OCI-M1 (cell line): ENCODE measurements at regions not wholly inside any gene's neighbourhood (a gene's known extent, or its start where the extent isn't known, plus 50 kb on each side); places are given as distances from the start of the nearest gene placed in this dataset.

ENCODE experiments used
- DNase-seq: peaks from one replicate; lab custom pipeline; 2025; lab: John Stamatoyannopoulos, UW

DNA sequence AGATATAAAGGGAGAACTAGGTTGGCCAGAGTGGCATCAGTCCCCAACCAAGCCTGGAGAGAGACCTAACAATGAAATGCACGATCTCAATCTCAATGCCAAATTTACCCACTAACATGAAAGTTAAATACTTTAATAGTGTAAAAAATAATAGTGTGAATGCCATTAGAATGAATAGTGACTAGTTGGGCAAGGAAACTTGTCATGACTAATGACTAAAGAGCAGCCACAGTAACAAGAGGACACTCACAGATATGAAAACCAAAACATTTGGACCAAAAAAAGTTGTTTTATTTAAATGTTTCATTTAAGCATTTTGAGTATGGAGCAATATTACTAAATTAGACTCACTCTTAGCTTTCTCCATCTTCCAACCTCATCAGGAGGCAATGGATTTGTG is 1853.8 kb downstream of the EFNA5 start:
- no peak for DNase-seq

DNA sequence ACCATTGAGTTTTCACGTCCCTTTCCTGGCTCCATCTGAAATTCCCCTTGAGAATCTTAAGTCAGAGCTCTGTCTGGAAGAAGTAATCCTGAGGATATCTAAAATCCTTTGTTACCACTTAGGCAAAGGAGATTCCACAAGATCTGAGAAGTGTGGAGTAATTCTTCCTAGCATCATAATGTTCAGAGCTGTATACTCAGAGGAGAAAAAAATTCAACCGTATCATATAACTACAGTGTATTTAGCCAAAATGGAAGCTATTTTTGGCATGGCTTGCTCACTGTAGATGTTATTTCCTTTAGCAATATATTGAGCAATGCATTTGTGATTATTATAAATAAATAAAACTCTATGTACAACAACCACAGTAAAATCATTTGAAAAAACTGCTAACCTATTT is 1858.4 kb downstream of the EFNA5 start:
- DNase-seq = no peak

DNA sequence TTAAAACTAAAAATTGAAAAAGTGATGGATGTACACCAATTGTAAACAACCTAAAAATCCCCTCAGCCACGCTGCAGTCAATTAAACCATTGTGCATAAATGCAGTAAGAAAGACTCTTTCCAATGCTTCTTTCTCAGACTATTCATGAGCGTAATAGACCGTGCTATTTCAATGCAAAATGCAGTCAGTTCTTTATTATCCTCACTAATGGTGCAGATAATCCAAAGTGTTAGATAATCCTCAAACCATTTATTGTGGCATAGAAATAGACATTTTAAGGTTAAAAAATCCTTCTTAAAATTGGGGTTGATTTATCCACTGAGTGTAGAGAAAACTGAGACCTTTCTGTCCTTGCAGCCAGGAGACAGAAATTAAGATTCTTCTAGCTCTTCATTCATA is 1862.8 kb downstream of the EFNA5 start:
- DNase-seq = no peak

DNA sequence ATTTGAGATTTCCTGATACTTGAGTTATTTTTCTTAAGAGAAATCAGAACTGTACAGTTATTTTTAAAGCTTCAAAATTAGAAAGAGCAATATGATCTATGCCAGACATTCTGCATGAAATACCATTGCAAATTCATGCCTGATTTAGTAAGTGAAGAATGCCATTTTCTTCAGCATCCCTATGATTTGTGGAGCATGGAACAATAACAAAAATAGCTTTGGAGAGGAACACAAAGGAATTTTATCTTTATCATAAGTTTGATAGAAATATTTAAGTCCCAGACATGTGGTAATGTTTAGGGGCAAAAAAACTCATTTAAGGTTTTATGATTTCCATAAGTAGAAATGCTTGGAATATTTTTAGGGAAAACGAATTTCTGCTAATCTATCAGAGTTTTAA is 1863.4 kb downstream of the EFNA5 start:
- DNase-seq = no peak

DNA sequence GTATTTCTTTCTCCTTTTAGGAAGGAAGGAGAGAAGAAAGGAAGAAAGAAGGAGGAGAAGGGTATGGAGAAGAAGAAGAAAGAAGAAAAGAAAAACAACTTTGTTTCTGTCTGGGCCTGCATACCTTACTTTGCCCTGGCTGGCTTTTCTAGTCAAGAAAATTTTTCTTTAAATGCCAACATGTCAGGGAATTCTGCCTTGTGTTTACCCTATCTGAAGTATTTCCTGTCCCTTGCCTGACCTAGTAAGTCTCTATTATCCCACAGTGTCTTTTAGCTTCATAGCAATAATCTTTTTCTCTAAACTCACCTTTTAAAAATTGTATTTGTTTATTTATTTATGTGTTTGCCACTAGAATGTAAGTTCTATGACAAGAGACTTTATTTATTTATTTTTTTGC is 1864.1 kb downstream of the EFNA5 start:
- DNase-seq = no peak

DNA sequence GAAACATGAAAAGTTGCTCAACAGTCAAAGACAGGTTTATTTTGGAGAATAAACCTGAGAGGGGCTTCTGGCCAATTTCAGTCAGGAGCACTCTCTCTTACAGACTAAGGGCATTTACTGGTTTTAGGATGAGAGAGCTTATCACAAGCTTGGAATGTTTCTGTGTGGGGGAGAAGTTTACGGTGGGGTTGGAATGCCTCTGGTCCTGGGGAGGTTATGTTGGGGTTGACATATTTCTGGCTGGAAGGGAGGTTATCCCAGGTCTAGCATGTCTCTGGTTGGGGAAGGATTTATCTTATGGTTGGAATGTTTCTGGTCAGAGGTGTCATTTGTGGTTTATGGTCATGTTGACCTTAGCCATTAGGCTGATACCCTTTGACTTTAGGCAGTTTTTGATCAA is 1867.3 kb downstream of the EFNA5 start:
- DNase-seq = no peak

DNA sequence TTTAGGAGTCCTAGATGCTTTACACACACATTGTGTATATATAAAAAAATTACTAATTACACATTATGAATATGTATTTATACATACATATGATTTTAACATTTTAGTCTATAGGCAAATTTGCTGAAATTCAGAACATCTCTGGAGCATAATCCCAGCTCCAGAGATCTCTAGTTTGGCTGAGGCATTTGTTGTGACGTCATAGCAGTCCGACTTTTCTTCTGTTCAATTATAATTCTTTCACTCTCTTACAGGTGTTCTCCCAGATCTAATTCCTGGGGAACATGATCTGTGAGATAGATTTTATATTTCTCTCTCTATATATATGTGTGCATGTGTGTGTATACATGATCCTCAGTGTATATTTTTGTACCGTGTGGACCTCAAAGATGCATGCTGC is 1876.2 kb downstream of the EFNA5 start:
- DNase-seq = no peak

DNA sequence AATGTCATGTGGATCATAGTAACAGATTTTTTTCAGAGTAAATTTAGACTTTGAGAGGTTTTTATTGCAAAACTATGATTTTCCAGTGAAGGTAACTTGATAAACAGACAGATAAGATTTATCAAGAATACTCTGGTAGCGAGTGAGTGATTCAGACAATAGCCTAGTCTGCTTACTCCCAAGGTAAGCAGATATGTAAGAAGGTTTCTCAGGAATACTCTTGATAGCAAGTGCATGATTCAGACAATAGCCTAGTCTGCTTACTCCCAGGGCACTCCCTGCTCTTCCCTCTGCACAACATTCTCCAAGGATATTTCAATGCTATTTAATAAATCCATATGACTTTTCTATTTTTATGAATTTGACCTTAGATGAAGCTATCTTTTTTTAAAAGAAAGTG is 1881.5 kb downstream of the EFNA5 start:
- DNase-seq = no peak

DNA sequence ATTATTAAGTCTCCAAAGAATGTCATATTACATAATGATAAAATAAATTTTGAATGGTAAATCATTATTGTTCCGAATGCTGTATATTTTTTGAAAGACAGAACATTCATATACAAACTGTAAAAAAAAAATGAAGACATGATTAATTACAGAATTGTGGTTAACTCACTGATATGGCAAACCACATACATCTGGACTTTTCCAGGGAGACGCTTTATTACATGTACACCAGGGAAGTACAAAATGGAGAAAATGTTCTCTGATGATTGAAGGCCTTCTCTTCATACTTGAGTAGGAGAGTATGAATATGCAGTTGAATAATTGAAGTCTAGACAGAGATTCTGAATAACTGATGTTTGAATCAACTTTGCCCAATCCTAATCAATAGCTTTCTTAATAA is 1886.9 kb downstream of the EFNA5 start:
- no peak for DNase-seq

DNA sequence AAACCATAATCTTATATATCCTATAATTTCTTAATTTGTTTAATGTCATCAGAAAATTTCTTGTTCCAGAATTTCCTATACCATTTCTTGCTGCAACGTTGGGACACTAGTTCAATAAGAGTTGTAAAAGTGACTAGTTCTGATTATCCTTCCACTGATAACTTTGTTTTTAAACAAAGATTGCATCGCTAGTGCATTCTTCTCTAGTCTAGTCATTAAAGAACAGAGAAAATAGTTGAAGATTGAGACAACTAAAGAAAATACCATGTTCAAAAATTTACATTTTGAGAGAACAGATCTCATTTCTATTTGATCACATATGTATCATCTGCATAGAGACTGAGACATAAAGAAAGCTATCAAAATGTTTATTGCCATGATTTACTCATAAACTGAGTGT is 1888.2 kb downstream of the EFNA5 start:
- DNase-seq = no peak

DNA sequence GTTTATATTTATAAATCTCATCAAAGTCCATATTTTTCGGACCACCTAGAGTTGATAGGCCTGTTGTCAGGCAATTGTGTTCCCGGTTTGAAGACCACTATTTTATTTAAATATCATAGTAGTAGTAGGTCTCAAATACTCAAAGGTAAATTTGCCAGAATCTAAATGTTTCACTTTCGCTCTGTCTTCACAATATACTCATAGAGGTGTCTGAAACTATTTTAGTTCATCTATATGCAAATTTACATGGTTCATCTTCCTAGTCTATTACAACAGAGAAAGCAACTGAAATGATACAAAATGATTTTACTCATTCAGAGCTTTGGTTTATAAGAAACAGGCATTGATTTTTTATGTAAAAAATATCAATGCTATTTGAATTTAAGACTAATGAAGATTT is 1897.5 kb downstream of the EFNA5 start:
- DNase-seq = no peak

DNA sequence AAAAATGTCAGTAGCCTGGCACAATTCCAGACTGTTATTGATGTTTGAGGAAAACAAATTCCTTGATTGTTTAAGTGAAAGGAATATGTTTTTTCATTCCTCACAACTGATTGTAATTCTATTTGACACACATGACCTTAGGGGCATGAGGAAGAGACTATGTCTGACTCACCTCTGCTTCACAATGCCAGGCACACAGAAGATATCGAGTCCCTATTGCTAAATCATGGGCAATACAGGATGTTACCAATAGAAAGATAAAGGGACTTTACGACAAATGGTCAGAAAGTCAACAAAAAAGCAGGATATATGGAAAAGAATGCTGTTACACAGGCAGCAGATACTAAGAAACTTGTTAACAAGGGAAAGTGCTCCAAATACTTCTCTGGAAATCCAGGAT is 1903.5 kb downstream of the EFNA5 start:
- no peak for DNase-seq

DNA sequence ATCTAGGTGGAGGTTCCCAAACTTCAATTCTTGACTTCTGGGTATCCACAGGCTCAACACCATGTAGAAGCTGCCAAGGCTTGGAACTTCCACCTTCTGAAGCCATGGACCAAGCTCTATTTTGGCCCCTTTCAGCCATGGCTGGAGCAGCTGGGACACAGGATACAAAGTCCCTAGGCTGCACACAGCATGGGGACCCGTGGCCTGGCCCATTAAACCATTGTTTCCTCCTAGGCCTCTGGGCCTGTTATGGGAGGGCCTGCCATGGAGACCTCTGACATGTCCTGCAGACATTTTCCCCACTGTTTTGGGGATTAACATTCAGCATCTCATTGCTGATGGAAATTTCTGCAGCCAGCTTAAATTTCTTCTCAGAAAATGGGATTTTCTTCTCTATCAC is 1908.0 kb downstream of the EFNA5 start:
- no peak for DNase-seq

DNA sequence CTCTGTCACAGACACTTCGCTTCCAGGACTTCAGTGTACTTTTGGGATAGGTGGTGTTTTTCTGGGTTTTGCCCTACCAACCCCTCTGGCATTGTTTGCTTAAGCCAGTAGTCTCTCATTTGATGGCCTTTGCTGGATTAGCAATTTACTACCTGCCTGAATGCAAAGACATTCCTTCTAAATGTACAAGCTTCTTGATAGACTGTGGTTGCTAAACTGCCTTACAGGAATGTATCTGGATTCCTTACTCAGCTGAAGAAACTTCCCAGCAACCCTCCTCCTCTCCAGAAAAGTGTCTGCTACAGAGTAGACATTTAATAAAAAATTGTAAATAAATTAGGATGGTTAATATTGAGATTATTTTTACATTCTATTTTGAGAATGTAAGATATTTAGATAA is 1916.7 kb downstream of the EFNA5 start:
- DNase-seq = no peak

DNA sequence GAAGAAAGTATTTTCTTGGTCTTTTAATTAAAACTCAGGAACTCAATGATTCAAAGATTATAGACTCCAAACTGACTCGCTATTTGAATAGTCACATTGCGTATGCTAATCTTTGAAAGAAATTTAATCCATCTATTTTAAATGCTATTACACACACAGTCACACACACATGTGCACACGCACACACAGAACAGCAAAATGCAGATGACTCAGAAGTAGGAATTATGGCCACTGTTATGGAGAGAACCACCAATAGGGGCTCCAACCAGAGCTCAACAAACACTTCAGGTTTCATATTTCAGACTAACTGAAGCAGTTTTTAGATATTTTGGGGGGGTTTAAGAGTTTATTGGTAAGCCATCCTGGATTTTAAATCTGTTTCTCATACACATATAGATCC is 1917.9 kb downstream of the EFNA5 start:
- DNase-seq = peak; percentile 8

DNA sequence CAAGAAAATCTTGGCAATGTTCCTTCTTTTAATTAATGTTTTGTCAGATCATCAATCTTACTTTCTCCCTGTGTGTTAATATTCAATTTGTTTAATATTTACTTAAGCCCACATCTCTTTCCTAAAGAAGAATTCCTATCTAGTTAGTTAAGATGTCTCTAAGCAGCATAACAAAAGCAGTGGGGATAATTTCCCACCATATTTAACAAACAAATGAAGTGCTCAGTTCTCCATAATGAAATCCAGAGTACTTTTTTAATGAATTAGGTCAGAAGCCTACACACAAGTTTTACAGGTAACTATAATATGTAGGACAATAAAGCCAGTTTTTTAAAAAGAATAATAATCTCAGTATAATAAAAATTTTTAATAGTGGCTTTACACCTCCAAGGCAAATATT is 1918.8 kb downstream of the EFNA5 start:
- DNase-seq = no peak

DNA sequence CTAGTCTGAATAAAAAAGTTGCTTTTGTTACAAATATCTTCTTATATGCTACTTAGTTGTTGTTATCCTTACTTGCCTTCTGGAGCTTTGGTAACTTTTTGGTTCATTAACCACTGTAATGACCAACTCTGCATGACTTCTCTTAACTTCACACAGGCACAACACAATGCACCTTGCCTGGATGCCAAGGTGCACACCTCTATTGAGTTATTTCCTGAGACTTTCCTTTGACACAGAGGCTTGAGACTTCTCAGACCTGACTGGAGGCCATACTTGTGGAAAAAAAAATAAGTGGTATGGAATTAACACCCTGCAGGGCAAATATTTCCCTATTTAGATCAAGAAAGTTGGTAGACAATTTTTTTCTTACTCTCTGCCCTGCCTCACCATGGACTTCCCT is 1925.6 kb downstream of the EFNA5 start:
- no peak for DNase-seq

DNA sequence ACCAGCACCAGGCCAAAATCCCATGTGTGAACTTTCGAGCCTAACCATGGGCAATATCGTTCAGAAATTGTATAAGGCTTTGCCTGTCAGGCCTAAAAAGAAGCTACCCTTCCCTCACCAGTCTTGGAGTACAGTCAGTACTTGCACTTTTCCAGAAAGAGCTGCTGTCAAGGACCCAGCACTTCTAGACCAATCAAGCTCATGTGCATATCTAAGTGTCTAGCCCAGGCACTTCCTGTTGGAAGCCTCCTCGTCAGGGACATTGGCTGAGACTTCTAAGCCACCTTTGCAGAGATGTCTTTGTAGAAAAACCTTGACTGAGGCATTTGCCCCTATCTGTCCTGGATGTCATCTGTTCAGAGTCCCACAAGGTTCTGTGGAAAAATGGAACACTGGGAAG is 1930.5 kb downstream of the EFNA5 start:
- no peak for DNase-seq

DNA sequence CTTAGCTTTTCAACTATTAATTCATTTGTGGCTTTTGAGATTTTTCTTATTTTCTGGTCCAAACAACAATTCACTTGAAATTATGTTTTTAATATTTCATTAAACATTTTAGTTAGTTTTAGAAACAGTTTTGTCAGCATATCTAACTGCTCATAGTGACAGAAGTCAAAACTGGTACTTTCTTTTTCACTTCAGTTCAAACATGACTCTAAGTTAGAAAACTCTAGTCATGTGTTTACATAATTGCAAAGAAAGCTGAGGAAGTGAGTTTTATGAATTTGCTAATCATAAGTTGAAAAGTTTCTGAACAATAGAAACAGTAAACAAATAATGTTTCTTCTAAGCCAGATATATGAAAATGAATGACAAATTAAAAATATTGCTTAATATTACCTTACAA is 1931.0 kb downstream of the EFNA5 start:
- peak; percentile 13 for DNase-seq

DNA sequence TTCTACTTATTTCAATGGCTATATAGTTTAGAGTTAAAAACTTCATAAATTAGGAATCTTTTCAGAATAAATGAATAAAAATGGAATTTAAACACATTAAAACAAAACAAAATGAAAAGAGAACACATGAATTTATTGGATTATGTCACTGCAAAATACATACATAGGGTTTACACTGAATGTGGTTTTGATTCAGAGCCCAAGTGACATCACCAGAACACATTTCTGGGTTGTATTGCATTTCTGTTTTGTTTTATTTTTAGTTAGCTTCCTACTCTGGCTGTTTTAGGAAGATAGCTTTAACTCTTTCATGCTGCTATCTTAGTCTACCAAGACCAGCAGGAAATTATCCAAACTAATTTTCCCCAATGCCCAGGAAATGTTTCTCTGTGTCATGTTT is 1935.0 kb downstream of the EFNA5 start:
- peak; percentile 42 for DNase-seq

DNA sequence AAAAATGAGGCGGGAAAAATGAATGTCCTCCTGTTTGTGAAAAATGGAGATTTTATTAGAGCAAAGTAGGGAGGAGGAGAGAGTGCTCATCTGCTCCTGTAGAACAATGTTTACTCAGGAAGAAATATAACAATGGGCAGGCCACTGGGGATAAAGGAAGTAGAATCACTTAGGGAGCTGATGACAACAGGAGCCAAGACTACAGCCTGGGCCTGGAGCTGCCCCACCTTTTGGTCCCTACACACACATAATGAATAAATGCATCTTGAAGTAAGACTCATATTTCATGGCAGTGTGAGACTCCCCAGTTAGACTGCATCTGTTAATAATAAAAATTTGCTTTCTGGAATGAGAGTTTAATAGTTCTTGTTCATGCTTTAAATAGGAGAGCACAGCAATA is 1939.8 kb downstream of the EFNA5 start:
- no peak for DNase-seq

DNA sequence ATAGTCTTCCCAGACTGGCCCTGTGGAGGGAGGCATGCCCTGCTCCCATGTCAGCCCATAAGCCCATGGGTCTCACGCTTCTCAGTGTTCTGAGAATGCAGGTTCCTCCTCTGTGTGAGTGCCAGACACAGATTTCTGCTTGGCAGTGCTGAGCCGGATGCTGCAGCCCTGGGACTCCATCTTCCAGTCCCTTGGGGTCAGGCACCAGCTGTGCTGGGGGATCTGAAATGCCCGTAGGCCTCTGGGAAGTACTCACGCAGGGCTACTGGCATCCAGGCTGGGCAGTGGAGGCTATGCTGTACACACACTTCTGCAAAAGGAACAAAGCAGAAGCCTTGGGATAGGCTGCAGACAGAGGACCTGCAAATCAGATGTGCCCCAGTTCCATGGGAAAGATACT is 1944.6 kb downstream of the EFNA5 start:
- no peak for DNase-seq

DNA sequence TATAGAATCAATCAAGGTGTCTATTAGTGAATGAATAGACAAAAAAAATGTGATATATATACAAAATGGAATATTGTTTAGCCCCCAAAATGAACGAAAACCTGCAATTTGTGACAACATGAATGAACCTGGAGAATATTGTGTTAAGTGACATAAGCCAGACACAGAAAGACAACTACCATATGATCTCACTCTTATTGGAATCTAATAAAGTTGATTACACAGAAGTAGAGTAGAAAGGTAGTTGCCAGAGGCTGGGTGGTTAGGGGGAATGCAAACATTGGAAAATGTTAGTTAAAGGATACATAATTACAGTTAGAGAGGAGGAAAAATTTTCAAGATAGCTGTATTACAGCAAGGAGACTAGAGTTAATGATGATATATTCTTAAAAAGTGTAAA is 1962.3 kb downstream of the EFNA5 start:
- DNase-seq = no peak

DNA sequence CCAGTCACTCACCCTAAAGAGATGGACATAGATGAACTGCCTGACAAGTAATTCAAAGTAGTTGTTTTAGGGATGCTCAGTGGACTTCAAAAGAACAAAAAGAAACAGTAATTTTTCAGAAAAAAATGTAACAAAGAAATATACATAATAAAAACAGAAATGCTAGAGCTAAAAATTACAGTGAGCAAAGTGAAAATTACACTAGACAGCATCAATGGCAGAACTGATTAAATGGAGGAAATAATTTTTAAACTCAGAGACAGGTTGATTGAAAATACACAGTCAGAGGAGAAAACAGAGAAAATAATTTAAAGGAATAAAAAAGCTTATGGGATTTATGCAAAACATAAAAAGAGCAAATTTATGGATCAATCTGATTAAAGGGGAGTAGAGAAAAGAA is 1968.4 kb downstream of the EFNA5 start:
- DNase-seq = peak; percentile 15

DNA sequence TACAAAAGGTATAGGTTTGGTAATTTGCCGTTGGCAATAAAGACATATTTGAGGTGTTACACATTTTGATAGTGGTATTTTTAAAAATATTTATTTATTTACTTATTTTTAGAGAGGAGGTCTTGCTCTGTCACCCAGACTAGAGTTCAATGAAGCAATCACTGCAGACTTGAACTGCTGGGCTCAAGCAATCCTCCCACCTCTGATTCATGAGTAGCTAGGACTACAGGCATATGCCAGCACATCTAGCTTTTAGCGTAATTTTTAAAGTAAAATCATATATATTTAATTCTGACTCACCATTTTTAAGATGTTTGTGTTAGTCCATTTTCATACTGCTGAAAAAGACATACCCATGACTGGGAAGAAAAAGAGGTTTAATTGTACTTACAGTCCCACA is 1974.3 kb downstream of the EFNA5 start:
- no peak for DNase-seq
